Hematopoietic multipotent progenitor cell treated with erythropoietin and hydrocortisone succinate and interleukin-3 and kit ligand, for 8 days (in vitro differentiated cells): ENCODE measurements at regions not wholly inside any gene's neighbourhood (a gene's known extent, or its start where the extent isn't known, plus 50 kb on each side); places are given as distances from the start of the nearest gene placed in this dataset.

Experiments
- DNase-seq: peaks from one replicate; pipeline ENCODE4 v3.0.0-alpha.2; 2015

- no peak for DNase-seq
Observed at GRCh38 chr20:7657569-7657968, 282.7 kb downstream of the HAO1 start.

GRCh38 chr20:7660165-7660564 lies 280.1 kb downstream of the HAO1 start:
- no peak for DNase-seq

- DNase-seq = no peak
Observed at GRCh38 chr20:7665376-7665775, 274.9 kb downstream of the HAO1 start.

GRCh38 chr20:7667194-7667593 lies 273.1 kb downstream of the HAO1 start:
- no peak for DNase-seq

GRCh38 chr20:7672571-7672970 lies 267.7 kb downstream of the HAO1 start:
- DNase-seq = no peak

- DNase-seq = no peak
Observed at GRCh38 chr20:7673841-7674240, 266.4 kb downstream of the HAO1 start.

GRCh38 chr20:7682916-7683315 lies 257.3 kb downstream of the HAO1 start:
- DNase-seq = no peak

GRCh38 chr20:7687065-7687464 lies 253.2 kb downstream of the HAO1 start:
- no peak for DNase-seq

- DNase-seq = no peak
Observed at GRCh38 chr20:7689151-7689550, 251.1 kb downstream of the HAO1 start.

- no peak for DNase-seq
Observed at GRCh38 chr20:7691647-7692269, 248.5 kb downstream of the HAO1 start.

GRCh38 chr20:7692478-7692877 lies 247.8 kb downstream of the HAO1 start:
- no peak for DNase-seq

GRCh38 chr20:7693761-7694160 lies 246.5 kb downstream of the HAO1 start:
- DNase-seq = no peak

- no peak for DNase-seq
Observed at GRCh38 chr20:7695051-7695495, 245.2 kb downstream of the HAO1 start.

GRCh38 chr20:7695635-7696034 lies 244.6 kb downstream of the HAO1 start:
- DNase-seq = no peak

GRCh38 chr20:7696311-7696710 lies 243.9 kb downstream of the HAO1 start:
- no peak for DNase-seq

GRCh38 chr20:7702141-7702540 lies 238.1 kb downstream of the HAO1 start:
- DNase-seq = no peak

GRCh38 chr20:7703551-7703961 lies 236.7 kb downstream of the HAO1 start:
- no peak for DNase-seq

- DNase-seq = no peak
Observed at GRCh38 chr20:7703996-7704395, 236.3 kb downstream of the HAO1 start.

GRCh38 chr20:7708112-7708511 lies 232.1 kb downstream of the HAO1 start:
- no peak for DNase-seq

GRCh38 chr20:7708782-7709181 lies 231.5 kb downstream of the HAO1 start:
- no peak for DNase-seq

- no peak for DNase-seq
Observed at GRCh38 chr20:7710440-7710839, 229.8 kb downstream of the HAO1 start.

- no peak for DNase-seq
Observed at GRCh38 chr20:7712661-7713060, 227.6 kb downstream of the HAO1 start.

GRCh38 chr20:7714549-7714948 lies 225.7 kb downstream of the HAO1 start:
- DNase-seq = no peak

- no peak for DNase-seq
Observed at GRCh38 chr20:7716286-7716972, 223.8 kb downstream of the HAO1 start.

GRCh38 chr20:7722564-7722963 lies 217.7 kb downstream of the HAO1 start:
- no peak for DNase-seq
